ENCODE measurements at regions not wholly inside any gene's neighbourhood (a gene's known extent, or its start where the extent isn't known, plus 50 kb on each side); places are given as distances from the start of the nearest gene placed in this dataset.

GRCh38 chr6:11386726-11387125, 150.8 kb upstream of the TMEM170B start:
- Histone ChIP-seq H3K4me2 (ENCODE audit: low read length) (no peak overlapping the region), H3K36me3 (ENCODE audit: control insufficient read depth, low read length) (no peaks in the 10 kb centered on the region), H3K27me3 (ENCODE audit: control insufficient read depth, low read length) (no peaks in the 10 kb centered on the region), H3F3A (ENCODE audit: control insufficient read depth, insufficient read depth) (0 out of 2 replicates have a peak, but pooled peaks cover 3% of the 10 kb centered on the region), H3K9me2 (replicated peaks; ENCODE audit: control insufficient read depth, low read length) (no peaks in the 10 kb centered on the region), H3K79me2 (ENCODE audit: control insufficient read depth, low read length) (peaks cover 3% of the 10 kb centered on the region), H3K27ac (ENCODE audit: low read depth, low read length) (no peak overlapping the region), H3K4me1 (ENCODE audit: control insufficient read depth, low read length) (peaks cover 31% of the 10 kb centered on the region), H4K20me1 (ENCODE audit: control insufficient read depth, insufficient read depth, low read depth, low read length) (no peaks in the 10 kb centered on the region), H3K4me3 (ENCODE audit: low read length) (no peak overlapping the region), H3K9me3 (ENCODE audit: control insufficient read depth, insufficient read depth, low read length) (no peaks in the 10 kb centered on the region)
- TF ChIP-seq CTCF (IDR thresholded peaks at IDR 0.05; ENCODE audit: low read depth, low read length, poor library complexity, severe bottlenecking) (no peak), EZH2phosphoT487 (IDR thresholded peaks at IDR 0.05; ENCODE audit: borderline replicate concordance, low read length) (no peak)

GRCh38 chr6:11386323-11386722, 151.2 kb upstream of the TMEM170B start:
- H3K9me3 ChIP-seq (ENCODE audit: control insufficient read depth, insufficient read depth, low read length), result no peaks in the 10 kb centered on the region
- peaks cover 35% of the 10 kb centered on the region for H3K4me1 ChIP-seq (ENCODE audit: control insufficient read depth, low read length)
- no peaks in the 10 kb centered on the region for H3K27me3 ChIP-seq (ENCODE audit: control insufficient read depth, low read length)
- no peaks in the 10 kb centered on the region for H3K9me2 ChIP-seq (replicated peaks; ENCODE audit: control insufficient read depth, low read length)
- TF ChIP-seq CTCF (IDR thresholded peaks at IDR 0.05; ENCODE audit: low read depth, low read length, poor library complexity, severe bottlenecking) (no peak), EZH2phosphoT487 (IDR thresholded peaks at IDR 0.05; ENCODE audit: borderline replicate concordance, low read length) (no peak)
- H3K36me3 ChIP-seq (ENCODE audit: control insufficient read depth, low read length), result no peaks in the 10 kb centered on the region
- H3F3A ChIP-seq (ENCODE audit: control insufficient read depth, insufficient read depth), result 0 out of 2 replicates have a peak, but pooled peaks cover 3% of the 10 kb centered on the region
- H4K20me1 ChIP-seq (ENCODE audit: control insufficient read depth, insufficient read depth, low read depth, low read length), result no peaks in the 10 kb centered on the region
- peaks cover 7% of the 10 kb centered on the region for H3K79me2 ChIP-seq (ENCODE audit: control insufficient read depth, low read length)
- no peak overlapping the region for H3K27ac ChIP-seq (ENCODE audit: low read depth, low read length)
- no peak overlapping the region for H3K4me3 ChIP-seq (ENCODE audit: low read length)
- H3K4me2 ChIP-seq (ENCODE audit: low read length), result no peak overlapping the region

GRCh38 chr6:11384531-11385309, 152.3 kb upstream of the NEDD9 start:
- Histone ChIP-seq H3K9me2 (replicated peaks; ENCODE audit: control insufficient read depth, low read length) (no peaks in the 10 kb centered on the region), H3K4me2 (ENCODE audit: low read length) (no peak overlapping the region), H3K4me3 (ENCODE audit: low read length) (no peak overlapping the region), H4K20me1 (ENCODE audit: control insufficient read depth, insufficient read depth, low read depth, low read length) (no peaks in the 10 kb centered on the region), H3K36me3 (ENCODE audit: control insufficient read depth, low read length) (no peaks in the 10 kb centered on the region), H3K9me3 (ENCODE audit: control insufficient read depth, insufficient read depth, low read length) (no peaks in the 10 kb centered on the region), H3K27ac (ENCODE audit: low read depth, low read length) (no peak overlapping the region), H3F3A (ENCODE audit: control insufficient read depth, insufficient read depth) (0 out of 2 replicates have a peak, but pooled peaks cover 3% of the 10 kb centered on the region), H3K79me2 (ENCODE audit: control insufficient read depth, low read length) (peaks cover 22% of the 10 kb centered on the region), H3K27me3 (ENCODE audit: control insufficient read depth, low read length) (no peaks in the 10 kb centered on the region), H3K4me1 (ENCODE audit: control insufficient read depth, low read length) (peaks cover 48% of the 10 kb centered on the region)
- no peak for TF ChIP-seq CTCF (IDR thresholded peaks at IDR 0.05; ENCODE audit: low read depth, low read length, poor library complexity, severe bottlenecking)
- no peak for TF ChIP-seq EZH2phosphoT487 (IDR thresholded peaks at IDR 0.05; ENCODE audit: borderline replicate concordance, low read length)
